ENCODE measurements at regions not wholly inside any gene's neighbourhood (a gene's known extent, or its start where the extent isn't known, plus 50 kb on each side); places are given as distances from the start of the nearest gene placed in this dataset.
"Not testable (repeated sequence)": the region's sequence is repeated elsewhere in the genome, so short reads cannot be mapped to it uniquely, and the experiment has no call there.

GRCh38 chr6:121940728-121941127 is 458.7 kb upstream of the HSF2 start:
- DNase-seq: no peak

GRCh38 chr6:121944354-121944753 is 455.1 kb upstream of the HSF2 start:
- DNase-seq: no peak

GRCh38 chr6:121951123-121951522 is 448.3 kb upstream of the HSF2 start:
- DNase-seq: no peak

- peak; percentile 7 for DNase-seq
Measured at GRCh38 chr6:121951918-121952379, 447.5 kb upstream of the HSF2 start.

- DNase-seq: not testable (repeated sequence)
Measured at GRCh38 chr6:121955401-121955800, 444.1 kb upstream of the HSF2 start.

GRCh38 chr6:121956782-121957181 is 442.7 kb upstream of the HSF2 start:
- no peak for DNase-seq

- DNase-seq: peak; percentile 12
Measured at GRCh38 chr6:121959501-121959900, 440.0 kb upstream of the HSF2 start.

- no peak for DNase-seq
Measured at GRCh38 chr6:121961619-121962125, 437.8 kb upstream of the HSF2 start.

GRCh38 chr6:121963826-121964225 is 435.6 kb upstream of the HSF2 start:
- no peak for DNase-seq

GRCh38 chr6:121965739-121966138 is 433.7 kb upstream of the HSF2 start:
- no peak for DNase-seq

GRCh38 chr6:121967631-121968030 is 431.8 kb upstream of the HSF2 start:
- no peak for DNase-seq

- no peak for DNase-seq
Measured at GRCh38 chr6:121971931-121972335, 427.5 kb upstream of the HSF2 start.

GRCh38 chr6:121984956-121985355 is 414.5 kb upstream of the HSF2 start:
- DNase-seq: no peak

GRCh38 chr6:121993362-121993761 is 406.1 kb upstream of the HSF2 start:
- DNase-seq: no peak

- no peak for DNase-seq
Measured at GRCh38 chr6:121994919-121995318, 404.5 kb upstream of the HSF2 start.

GRCh38 chr6:121998631-121999030 is 400.8 kb upstream of the HSF2 start:
- no peak for DNase-seq

GRCh38 chr6:121999456-122000065 is 399.9 kb upstream of the HSF2 start:
- DNase-seq: peak; percentile 31

- no peak for DNase-seq
Measured at GRCh38 chr6:122005661-122006060, 393.8 kb upstream of the HSF2 start.

- DNase-seq: peak; percentile 59
Measured at GRCh38 chr6:122007339-122007738, 392.1 kb upstream of the HSF2 start.

GRCh38 chr6:122008101-122008999 is 391.1 kb upstream of the HSF2 start:
- peak; percentile 54 for DNase-seq

GRCh38 chr6:122009000-122009350 is 390.5 kb upstream of the HSF2 start:
- no peak for DNase-seq

GRCh38 chr6:122012578-122012977 is 386.9 kb upstream of the HSF2 start:
- no peak for DNase-seq

- no peak for DNase-seq
Measured at GRCh38 chr6:122014961-122015360, 384.5 kb upstream of the HSF2 start.

Data from eye (tissue), 1 donor.